Keratinocyte (primary cell): ENCODE measurements at regions not wholly inside any gene's neighbourhood (a gene's known extent, or its start where the extent isn't known, plus 50 kb on each side); places are given as distances from the start of the nearest gene placed in this dataset.

Experiments used
- DNase-seq: peaks from one replicate; pipeline ENCODE4 v3.0.0-alpha.2; 2011; ENCODE audit warnings: low read depth, missing footprints, low spot score
- FAIRE-seq: peaks from 2 replicates; lab custom pipeline; 2011; peaks lifted over from hg19 to GRCh38; lab: Jason Lieb, UNC
- H2AFZ ChIP-seq: 2 replicates; pipeline ENCODE4 v1.6.0; 2012; ENCODE audit warnings: low read length, control low read depth, inconsistent platforms; ENCODE audit not compliant: control insufficient read depth
- H3K27ac ChIP-seq: 2 replicates; pipeline ENCODE4 v1.5.1; 2011; ENCODE audit warnings: low read length; ENCODE audit not compliant: control insufficient read depth, insufficient read depth
- H3K27me3 ChIP-seq: 3 replicates; pipeline ENCODE4 v1.6.0; 2011; ENCODE audit warnings: low read length; ENCODE audit not compliant: control insufficient read depth, insufficient read depth; ENCODE audit errors: extremely low read depth
- H3K36me3 ChIP-seq, 2 experiments: 2 replicates in 1 of 2; 3 replicates in 1 of 2; pipeline ENCODE4 v1.5.1; 2011; ENCODE audit warnings: low read length in 2 of 2, mild to moderate bottlenecking in 1 of 2; ENCODE audit not compliant: control insufficient read depth in 2 of 2, insufficient read depth in 2 of 2; ENCODE audit errors: extremely low read depth in 1 of 2
- H3K4me1 ChIP-seq: 3 replicates; pipeline ENCODE4 v1.5.1; 2011; ENCODE audit warnings: low read length; ENCODE audit not compliant: control insufficient read depth, insufficient read depth; ENCODE audit errors: extremely low read depth
- H3K4me2 ChIP-seq: 3 replicates; pipeline ENCODE4 v1.6.0; 2011; ENCODE audit warnings: low read depth, low read length; ENCODE audit not compliant: control insufficient read depth, insufficient read depth; ENCODE audit errors: extremely low read depth
- H3K4me3 ChIP-seq, 3 experiments: fragments of 200-600 bp in 1 of 3; sonication (generic) in 1 of 3; 2 replicates in 2 of 3; 3 replicates in 1 of 3; pipeline ENCODE4 v1.5.1; 2011 to 2016; ENCODE audit warnings: low read length in 3 of 3, mild to moderate bottlenecking in 3 of 3, control low read depth in 2 of 3, inconsistent platforms in 1 of 3, low read depth in 1 of 3, mixed read lengths in 1 of 3, mixed run types in 1 of 3, moderate library complexity in 1 of 3; ENCODE audit not compliant: control insufficient read depth in 2 of 3, insufficient read depth in 2 of 3; ENCODE audit errors: extremely low read depth in 1 of 3
- H3K79me2 ChIP-seq: 2 replicates; pipeline ENCODE4 v1.6.0; 2012; ENCODE audit warnings: low read length; ENCODE audit not compliant: control insufficient read depth, insufficient read depth
- H3K9ac ChIP-seq: 3 replicates; pipeline ENCODE4 v1.6.0; 2011; ENCODE audit warnings: low read length; ENCODE audit not compliant: control insufficient read depth, insufficient read depth; ENCODE audit errors: extremely low read depth
- H3K9me1 ChIP-seq: 3 replicates; pipeline ENCODE4 v1.6.0; 2011; ENCODE audit warnings: low read length; ENCODE audit not compliant: control insufficient read depth, insufficient read depth; ENCODE audit errors: extremely low read depth
- H3K9me3 ChIP-seq: 2 replicates; pipeline ENCODE4 v1.5.1; 2012; ENCODE audit warnings: low read depth, low read length; ENCODE audit not compliant: control insufficient read depth
- H4K20me1 ChIP-seq: 3 replicates; pipeline ENCODE4 v1.6.0; 2011; ENCODE audit warnings: low read length; ENCODE audit not compliant: control insufficient read depth, insufficient read depth; ENCODE audit errors: extremely low read depth
- EZH2 ChIP-seq: IDR thresholded peaks from one replicate; pipeline ENCODE4 v1.6.1; 2012; ENCODE audit warnings: inconsistent platforms, mild to moderate bottlenecking, low read length, moderate library complexity
- dilution Hi-C: fragments of 300-500 bp; cut with MboI; formaldehyde crosslinking; loops from one replicate; pipeline ENCODE4 v1.7.0; 2020; ENCODE audit warnings: low sequenced_read_pairs; ENCODE audit not compliant: extremely low pct_ligation_motif_present
- TF ChIP-seq, protein P1 (sequence below), 3 experiments: IDR thresholded peaks in 1 of 3; conservative IDR thresholded peaks in 1 of 3; optimal IDR thresholded peaks in 1 of 3; 2 replicates in 2 of 3; 3 replicates in 1 of 3; pipeline versions ENCODE3 to v1.5.1; 2011; ENCODE audit warnings: low read length in 3 of 3, mild to moderate bottlenecking in 3 of 3, moderate library complexity in 2 of 3, control low read depth in 1 of 3, inconsistent platforms in 1 of 3; ENCODE audit not compliant: insufficient read depth in 2 of 3; ENCODE audit errors: extremely low read depth in 1 of 3

DNA sequence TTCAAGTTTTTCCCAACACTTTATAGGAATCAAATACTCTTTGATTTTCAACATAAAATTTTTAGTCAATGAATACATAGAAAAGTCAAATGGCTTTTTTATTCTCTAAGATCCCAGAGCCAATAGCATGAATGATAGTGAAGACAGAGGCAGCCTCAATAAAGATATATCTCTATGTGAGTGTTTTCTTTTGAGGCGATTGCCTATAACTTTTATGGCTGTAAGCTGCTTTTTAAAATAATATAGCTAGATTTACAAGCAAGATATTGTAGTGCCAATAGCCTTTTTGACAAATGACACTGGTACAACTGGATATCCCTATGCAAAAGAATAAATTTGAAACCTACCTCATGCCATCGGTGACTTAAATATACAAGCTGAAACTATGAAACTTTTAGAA is 1705.2 kb upstream of the PCDH20 start:
- no peaks in the 10 kb centered on the region for H3K9me1 ChIP-seq
- TF ChIP-seq, protein P1, sequence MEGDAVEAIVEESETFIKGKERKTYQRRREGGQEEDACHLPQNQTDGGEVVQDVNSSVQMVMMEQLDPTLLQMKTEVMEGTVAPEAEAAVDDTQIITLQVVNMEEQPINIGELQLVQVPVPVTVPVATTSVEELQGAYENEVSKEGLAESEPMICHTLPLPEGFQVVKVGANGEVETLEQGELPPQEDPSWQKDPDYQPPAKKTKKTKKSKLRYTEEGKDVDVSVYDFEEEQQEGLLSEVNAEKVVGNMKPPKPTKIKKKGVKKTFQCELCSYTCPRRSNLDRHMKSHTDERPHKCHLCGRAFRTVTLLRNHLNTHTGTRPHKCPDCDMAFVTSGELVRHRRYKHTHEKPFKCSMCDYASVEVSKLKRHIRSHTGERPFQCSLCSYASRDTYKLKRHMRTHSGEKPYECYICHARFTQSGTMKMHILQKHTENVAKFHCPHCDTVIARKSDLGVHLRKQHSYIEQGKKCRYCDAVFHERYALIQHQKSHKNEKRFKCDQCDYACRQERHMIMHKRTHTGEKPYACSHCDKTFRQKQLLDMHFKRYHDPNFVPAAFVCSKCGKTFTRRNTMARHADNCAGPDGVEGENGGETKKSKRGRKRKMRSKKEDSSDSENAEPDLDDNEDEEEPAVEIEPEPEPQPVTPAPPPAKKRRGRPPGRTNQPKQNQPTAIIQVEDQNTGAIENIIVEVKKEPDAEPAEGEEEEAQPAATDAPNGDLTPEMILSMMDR (optimal IDR thresholded peaks at IDR 0.05 in 1 of 3, IDR thresholded peaks at IDR 0.05 in 1 of 3, conservative IDR thresholded peaks at IDR 0.05 in 1 of 3; ENCODE audit: extremely low read depth in 1 of 3, insufficient read depth in 2 of 3, low read length in 3 of 3): no peak
- no peak for TF ChIP-seq EZH2
- H3K4me1 ChIP-seq: no peaks in the 10 kb centered on the region
- H3K27me3 ChIP-seq: no peaks in the 10 kb centered on the region
- DNase-seq: no peak
- H3K4me3 ChIP-seq: no peak overlapping the region
- H4K20me1 ChIP-seq: no peaks in the 10 kb centered on the region
- dilution Hi-C loops: no loop called here
- peaks cover 2% of the 10 kb centered on the region for H3K9me3 ChIP-seq
- H3K27ac ChIP-seq: no peak overlapping the region
- FAIRE-seq: no peak
- no peak overlapping the region for H3K9ac ChIP-seq
- H2AFZ ChIP-seq: no peak overlapping the region
- H3K4me2 ChIP-seq: no peak overlapping the region
- H3K36me3 ChIP-seq: no peaks in the 10 kb centered on the region
- no peaks in the 10 kb centered on the region for H3K79me2 ChIP-seq

DNA sequence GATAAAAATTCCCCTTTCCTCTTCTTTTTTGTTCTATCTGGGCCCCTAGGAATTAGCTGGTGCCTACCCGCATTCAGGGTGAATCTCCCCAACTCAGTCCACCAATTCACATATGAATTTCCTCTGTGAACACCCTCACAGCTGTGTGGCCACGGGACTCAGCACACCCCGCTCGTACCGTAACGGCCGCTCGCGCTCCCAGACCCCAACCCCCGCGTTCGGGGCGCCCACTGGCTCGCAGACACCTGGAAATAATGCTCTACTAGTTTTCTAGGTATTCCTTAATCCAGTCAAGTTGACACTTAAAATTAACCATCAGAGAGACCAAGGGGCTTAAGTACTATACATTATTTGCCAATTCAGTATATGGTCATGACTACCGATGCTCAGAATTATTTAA is 1702.1 kb upstream of the PCDH20 start:
- Histone ChIP-seq H3K27me3 (no peaks in the 10 kb centered on the region), H3K4me2 (no peak overlapping the region), H3K9ac (no peak overlapping the region), H3K36me3 (no peaks in the 10 kb centered on the region), H4K20me1 (no peaks in the 10 kb centered on the region), H3K9me3 (peaks cover 2% of the 10 kb centered on the region), H3K9me1 (no peaks in the 10 kb centered on the region), H3K4me1 (no peaks in the 10 kb centered on the region), H3K4me3 (no peak overlapping the region), H3K79me2 (no peaks in the 10 kb centered on the region), H3K27ac (no peak overlapping the region), H2AFZ (no peak overlapping the region)
- TF ChIP-seq, protein P1 (optimal IDR thresholded peaks at IDR 0.05 in 1 of 3, IDR thresholded peaks at IDR 0.05 in 1 of 3, conservative IDR thresholded peaks at IDR 0.05 in 1 of 3; ENCODE audit: extremely low read depth in 1 of 3, insufficient read depth in 2 of 3, low read length in 3 of 3): no peak
- no peak for TF ChIP-seq EZH2
- dilution Hi-C loops: no loop called here
- DNase-seq: no peak
- no peak for FAIRE-seq
